ENCODE measurements at regions not wholly inside any gene's neighbourhood (a gene's known extent, or its start where the extent isn't known, plus 50 kb on each side); places are given as distances from the start of the nearest gene placed in this dataset.

DNA sequence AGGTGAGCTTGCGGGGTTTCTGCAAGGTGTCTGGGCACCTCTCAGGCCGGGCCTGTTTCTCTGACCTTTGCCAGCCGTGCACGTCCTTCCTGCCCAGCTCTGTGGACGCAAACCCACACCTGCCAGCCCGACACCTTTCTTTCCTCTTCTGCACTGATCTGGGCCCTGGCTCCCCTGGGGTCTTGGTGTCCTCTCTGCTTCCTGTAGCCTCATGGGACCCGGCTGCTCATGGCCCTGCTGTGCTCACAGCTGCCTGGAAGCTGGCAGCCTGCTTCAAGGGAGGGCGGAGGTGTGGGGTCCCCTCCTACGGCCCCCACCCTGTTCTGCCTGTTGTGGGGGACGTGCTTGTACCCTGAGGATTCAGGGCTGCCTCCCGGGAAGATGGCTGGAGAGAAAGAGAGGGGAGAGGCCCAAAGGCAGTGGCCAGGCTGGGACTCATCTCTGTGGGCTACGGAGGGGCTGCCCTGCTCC, 342.4 kb downstream of the SEC14L1 start:
- peaks cover 0 to 28% (median 19%) of the 10 kb centered on the region in 9 donors for H3K4me1 ChIP-seq
- H3K4me3 ChIP-seq = no peak overlapping the region
- no peaks in the 10 kb centered on the region for H3K27me3 ChIP-seq
- peaks cover 0 to 48% (median 11%) of the 10 kb centered on the region in 9 donors for H3K36me3 ChIP-seq
- intact Hi-C loops (cut with DNase I) = no loop called here
- WGBS, 2 donors = 88 to 96% methylated on average over 12 of the region's 12 CpGs
- no peak for TF ChIP-seq CTCF (IDR thresholded peaks at IDR 0.05)
- H3K27ac ChIP-seq = no peak overlapping the region
- ATAC-seq = no peak
- DNase-seq = no peak
- no peaks in the 10 kb centered on the region for H3K9me3 ChIP-seq

DNA sequence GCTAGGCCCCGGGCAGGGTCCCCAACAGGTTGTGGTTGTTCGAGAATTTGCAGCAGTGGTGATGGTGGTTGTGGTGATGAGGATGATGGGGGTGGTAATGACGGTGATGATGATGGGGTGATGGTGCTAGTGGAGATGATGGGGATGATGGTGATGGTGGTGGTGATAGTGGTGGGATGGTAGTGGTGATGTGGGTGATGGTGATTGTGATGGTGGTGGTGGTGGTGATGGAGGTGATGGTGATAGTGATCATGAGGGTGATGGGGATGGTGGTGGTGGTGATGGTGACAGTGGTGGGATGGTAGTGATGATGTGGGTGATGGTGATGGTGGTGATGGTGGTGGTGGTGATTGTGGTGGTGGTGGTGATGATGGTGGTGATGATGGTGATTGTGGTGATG, 343.3 kb downstream of the SEC14L1 start:
- Histone ChIP-seq H3K4me1 (peaks cover 0 to 24% (median 18%) of the 10 kb centered on the region in 9 donors), H3K36me3 (peaks cover 0 to 58% (median 13%) of the 10 kb centered on the region in 9 donors)
- TF ChIP-seq CTCF (IDR thresholded peaks at IDR 0.05) = no peak

DNA sequence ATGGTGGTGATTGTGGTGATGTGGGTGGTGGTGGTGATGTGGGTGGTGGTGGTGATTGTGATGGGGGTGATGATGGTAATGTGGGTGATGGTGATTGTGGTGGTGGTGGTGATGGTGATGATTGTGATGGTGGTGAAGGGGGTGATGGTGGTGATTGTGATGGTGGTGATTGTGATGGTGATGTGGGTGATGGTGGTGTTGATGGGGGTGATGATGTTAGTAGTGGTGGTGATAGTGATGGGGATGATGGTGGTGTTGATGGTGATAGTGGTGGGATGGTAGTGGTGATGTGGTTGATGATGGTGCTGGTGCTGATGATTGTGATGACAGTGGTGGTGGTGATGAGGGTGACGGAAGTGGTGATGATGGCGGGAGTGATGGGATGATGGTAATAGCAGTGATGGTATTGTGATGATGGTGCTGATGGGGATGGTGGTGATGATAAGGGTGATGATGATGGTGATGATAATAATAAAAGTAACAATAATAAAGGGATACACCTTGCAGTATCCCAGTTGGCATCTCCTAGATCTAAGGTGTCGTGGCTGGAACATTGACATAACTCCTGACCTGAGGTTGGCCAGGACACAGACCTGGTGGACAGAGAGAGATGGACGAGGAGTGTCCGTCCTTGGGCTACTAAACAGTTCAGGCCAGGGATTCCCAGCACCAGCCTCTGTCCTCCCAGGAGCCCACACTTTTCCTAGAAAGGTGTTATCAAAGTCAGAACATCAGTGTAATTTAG, 344.5 kb downstream of the SEC14L1 start:
- Histone ChIP-seq H3K4me3 (no peak overlapping the region), H3K36me3 (peaks cover 0 to 69% (median 14%) of the 10 kb centered on the region in 9 donors), H3K27ac (no peak overlapping the region), H3K27me3 (no peaks in the 10 kb centered on the region), H3K4me1 (peaks cover 9 to 24% (median 18%) of the 10 kb centered on the region in 9 donors), H3K9me3 (no peaks in the 10 kb centered on the region)
- TF ChIP-seq CTCF (IDR thresholded peaks at IDR 0.05) = no peak
- intact Hi-C loops (cut with DNase I) = loop anchor here in 1 of 10 donors (5.0 kb wide), 1 partner anchor 53 kb away; no protein-coding TSS in a partner anchor
- WGBS, 2 donors = 96 to 98% methylated on average over 5 of the region's 5 CpGs
- ATAC-seq (no peak), DNase-seq (no peak)

More for the DNA sequence above, 343.3 kb downstream of the SEC14L1 start:
- intact Hi-C loops (cut with DNase I) = no loop called here
- DNase-seq (no peak), ATAC-seq (no peak)
- H3K9me3 ChIP-seq = no peaks in the 10 kb centered on the region
- H3K27ac ChIP-seq = no peak overlapping the region
- H3K27me3 ChIP-seq = no peaks in the 10 kb centered on the region
- WGBS, 2 donors = 96 to 97% methylated on average over 3 of the region's 3 CpGs
- H3K4me3 ChIP-seq = no peak overlapping the region

DNA sequence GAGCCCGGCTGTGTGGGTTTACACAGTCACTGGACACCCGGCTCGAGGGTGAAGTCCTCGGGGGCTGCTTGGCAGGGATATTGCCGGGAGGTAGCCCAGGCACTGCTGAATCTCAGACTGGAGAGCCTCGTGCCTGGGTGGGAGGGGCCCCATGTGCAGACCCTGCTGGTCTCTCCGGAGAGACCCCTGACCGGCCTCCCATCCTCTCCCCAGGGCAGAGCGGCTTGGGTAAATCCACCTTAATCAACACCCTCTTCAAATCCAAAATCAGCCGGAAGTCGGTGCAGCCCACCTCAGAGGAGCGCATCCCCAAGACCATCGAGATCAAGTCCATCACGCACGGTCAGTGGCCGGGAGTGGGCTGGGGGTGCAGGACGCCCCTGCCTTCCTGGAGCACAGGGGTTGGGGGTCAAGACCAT, 346.5 kb downstream of the SEC14L1 start:
- Histone ChIP-seq H3K27me3 (no peaks in the 10 kb centered on the region), H3K4me3 (no peak overlapping the region), H3K4me1 (peaks cover 14 to 25% (median 19%) of the 10 kb centered on the region in 9 donors), H3K9me3 (no peaks in the 10 kb centered on the region), H3K36me3 (peaks cover 0 to 80% (median 25%) of the 10 kb centered on the region in 9 donors), H3K27ac (no peak overlapping the region)
- no peak for TF ChIP-seq CTCF (IDR thresholded peaks at IDR 0.05)
- no peak for ATAC-seq
- intact Hi-C loops (cut with DNase I) = loop anchor here in 1 of 10 donors (5.0 kb wide), 1 partner anchor 55 kb away; no protein-coding TSS in a partner anchor
- WGBS, 2 donors = 85 to 88% methylated on average over 16 to 17 of the region's 17 CpGs
- DNase-seq = no peak
